GM21529 (cell line): ENCODE measurements at regions not wholly inside any gene's neighbourhood (a gene's known extent, or its start where the extent isn't known, plus 50 kb on each side); places are given as distances from the start of the nearest gene placed in this dataset.

Source experiments
- ATAC-seq: cut with Tn5 transposase; IDR thresholded peaks from one replicate; pipeline ENCODE4 v1.9.1; 2021; ENCODE audit not compliant: unreplicated experiment

- ATAC-seq, result no peak
Observed at GRCh38 chr11:15757048-15757698, 599.2 kb downstream of the SOX6 start.

GRCh38 chr11:15758857-15759465, 597.4 kb downstream of the SOX6 start:
- ATAC-seq, result no peak

GRCh38 chr11:15761235-15761634, 595.1 kb downstream of the SOX6 start:
- no peak for ATAC-seq

- ATAC-seq, result no peak
Observed at GRCh38 chr11:15764326-15764725, 592.0 kb downstream of the SOX6 start.

- no peak for ATAC-seq
Observed at GRCh38 chr11:15764948-15765347, 591.4 kb downstream of the SOX6 start.

- ATAC-seq, result no peak
Observed at GRCh38 chr11:15765530-15765929, 590.8 kb downstream of the SOX6 start.

GRCh38 chr11:15768321-15768720, 588.0 kb downstream of the SOX6 start:
- no peak for ATAC-seq

- no peak for ATAC-seq
Observed at GRCh38 chr11:15769203-15769602, 587.1 kb downstream of the SOX6 start.

- ATAC-seq, result no peak
Observed at GRCh38 chr11:15770798-15771414, 585.4 kb downstream of the SOX6 start.

GRCh38 chr11:15772547-15772946, 583.8 kb downstream of the SOX6 start:
- no peak for ATAC-seq

- ATAC-seq, result no peak
Observed at GRCh38 chr11:15772981-15773380, 583.4 kb downstream of the SOX6 start.

- no peak for ATAC-seq
Observed at GRCh38 chr11:15773476-15774387, 582.6 kb downstream of the SOX6 start.

- ATAC-seq, result no peak
Observed at GRCh38 chr11:15774388-15774939, 581.9 kb downstream of the SOX6 start.

GRCh38 chr11:15775015-15775541, 581.3 kb downstream of the SOX6 start:
- ATAC-seq, result no peak

GRCh38 chr11:15775797-15776196, 580.5 kb downstream of the SOX6 start:
- no peak for ATAC-seq

GRCh38 chr11:15776366-15776765, 580.0 kb downstream of the SOX6 start:
- no peak for ATAC-seq

GRCh38 chr11:15779518-15779917, 576.8 kb downstream of the SOX6 start:
- no peak for ATAC-seq

- no peak for ATAC-seq
Observed at GRCh38 chr11:15780382-15780781, 576.0 kb downstream of the SOX6 start.

GRCh38 chr11:15780837-15781236, 575.5 kb downstream of the SOX6 start:
- no peak for ATAC-seq

- ATAC-seq, result no peak
Observed at GRCh38 chr11:15783619-15784018, 572.7 kb downstream of the SOX6 start.
